Peyer's patch (tissue), 4 donors: ENCODE measurements at regions not wholly inside any gene's neighbourhood (a gene's known extent, or its start where the extent isn't known, plus 50 kb on each side); places are given as distances from the start of the nearest gene placed in this dataset.

Source experiments
- CTCF ChIP-seq, 6 experiments: fragments of 450-650 bp in 4 of 6; fragments of 200-600 bp in 2 of 6; sonication (generic) in 1 of 6; IDR thresholded peaks; one replicate each; pipeline ENCODE4 v1.5.1; 2017 to 2019; ENCODE audit warnings: antibody characterized with exemption in 6 of 6, mild to moderate bottlenecking in 3 of 6, moderate library complexity in 1 of 6
- POLR2A ChIP-seq, 2 donors: fragments of 450-650 bp; IDR thresholded peaks; one replicate each; pipeline ENCODE4 v1.5.1; 2017; ENCODE audit warnings: antibody characterized with exemption in 2 of 2, mild to moderate bottlenecking in 2 of 2, moderate library complexity in 2 of 2

GRCh38 chr3:72329354-72329753 is 518.9 kb downstream of the SHQ1 start:
- TF ChIP-seq CTCF (IDR thresholded peaks at IDR 0.05), result no peak
- TF ChIP-seq POLR2A (IDR thresholded peaks at IDR 0.05), result no peak
